ENCODE measurements at regions not wholly inside any gene's neighbourhood (a gene's known extent, or its start where the extent isn't known, plus 50 kb on each side); places are given as distances from the start of the nearest gene placed in this dataset.
A peak's percentile ranks its signal among the peaks of the same experiment; 100 is the strongest.

DNA sequence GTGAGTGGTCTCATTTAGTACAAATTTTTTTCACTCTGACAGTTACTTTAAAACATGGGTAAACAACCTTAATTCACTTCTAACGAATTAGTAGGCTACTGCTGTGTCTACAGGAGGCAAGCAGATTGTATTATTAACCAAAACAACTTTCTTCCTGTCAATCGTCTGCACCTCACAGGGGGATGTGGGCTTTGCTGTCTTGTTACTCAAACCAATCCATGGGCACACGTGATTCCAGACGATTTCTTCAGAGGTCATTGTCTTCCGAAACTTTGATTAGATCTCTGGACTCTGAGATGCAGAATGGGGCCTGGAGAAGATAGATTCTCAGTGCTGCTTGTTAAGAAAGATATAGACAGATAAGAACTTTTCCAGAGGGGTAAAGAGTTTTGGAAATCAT is 327.8 kb downstream of the DHX15 start:
- intact Hi-C loops (cut with DNase I), result no loop called here

DNA sequence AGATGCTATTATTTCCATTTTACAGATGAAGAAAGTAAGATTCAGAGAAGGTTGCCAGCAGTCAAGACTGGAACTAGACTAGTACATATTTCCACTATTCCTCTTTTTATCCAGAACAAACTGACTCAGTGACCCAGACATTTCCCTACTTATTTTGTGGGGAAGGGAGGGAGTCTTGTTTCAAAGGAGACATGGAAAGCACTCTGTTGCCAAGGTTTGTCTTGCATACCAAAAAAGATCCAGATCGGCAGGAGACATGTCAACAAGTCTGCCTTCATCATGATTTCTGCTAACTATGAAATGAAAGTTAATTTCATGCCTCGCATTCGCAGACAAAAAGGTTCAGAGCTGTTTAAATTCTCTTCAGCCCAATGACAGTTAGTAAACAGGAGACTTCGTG is 328.3 kb downstream of the DHX15 start:
- intact Hi-C loops (cut with DNase I), result no loop called here
- DNase-seq, result no peak

More for the DNA sequence above, 327.8 kb downstream of the DHX15 start:
- DNase-seq, result no peak

DNA sequence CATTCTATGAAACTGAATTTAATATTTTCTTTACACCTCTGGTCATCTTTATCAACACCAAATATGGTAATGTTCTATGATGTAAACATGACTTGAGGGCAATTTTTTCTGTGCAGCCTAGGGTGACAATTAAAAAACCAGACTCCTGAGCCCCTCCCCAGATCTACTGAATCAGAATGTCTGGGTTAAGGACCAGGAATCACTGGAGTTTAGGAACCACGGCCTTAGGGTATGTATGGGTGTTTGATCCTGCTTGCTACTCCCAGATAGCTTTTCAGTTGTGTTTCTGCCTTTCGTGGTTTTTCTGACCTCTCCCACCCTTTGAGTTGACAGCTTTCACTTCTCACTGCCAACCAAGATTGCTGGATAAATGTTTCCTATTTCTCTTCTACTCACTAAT is 332.2 kb downstream of the DHX15 start:
- no peak for DNase-seq
- intact Hi-C loops (cut with DNase I), result no loop called here

DNA sequence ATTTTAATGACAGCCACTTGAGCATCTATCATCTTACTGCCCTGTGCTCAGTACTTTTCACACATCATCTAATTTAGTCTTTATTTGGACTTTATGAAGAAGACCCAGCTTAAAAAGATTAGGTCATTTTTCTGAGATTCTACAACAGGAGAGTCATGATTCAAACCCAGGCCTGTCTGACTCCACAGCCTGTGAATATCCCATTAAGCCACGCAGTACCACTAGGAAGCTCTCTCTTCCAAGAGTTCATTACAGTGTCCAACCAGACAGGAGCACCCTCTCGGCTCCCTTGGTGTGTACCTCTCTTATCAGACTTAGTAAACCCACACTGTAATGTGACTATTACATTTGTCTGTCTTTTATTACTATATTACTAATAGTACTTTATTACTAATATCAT is 332.8 kb downstream of the DHX15 start:
- no peak for DNase-seq
- intact Hi-C loops (cut with DNase I), result no loop called here

DNA sequence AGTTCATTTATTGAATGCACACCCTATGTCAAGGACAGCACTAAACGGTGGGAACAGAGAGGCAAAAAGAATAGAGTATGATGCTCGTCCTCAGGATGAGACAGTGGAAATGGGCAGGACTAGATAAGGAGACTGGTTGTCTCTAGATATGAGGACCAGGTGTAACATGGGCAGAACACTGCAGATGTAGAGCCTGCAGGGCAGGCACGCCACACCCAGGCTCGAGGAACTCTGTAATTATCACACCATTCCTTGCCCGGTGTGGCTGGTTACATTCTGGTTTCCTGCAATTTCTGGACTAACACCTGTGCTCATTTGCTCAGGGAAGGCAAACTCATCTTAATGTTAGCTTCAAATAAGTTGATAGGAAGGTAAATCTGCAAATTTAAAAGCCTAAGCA is 334.4 kb downstream of the DHX15 start:
- no peak for DNase-seq
- intact Hi-C loops (cut with DNase I), result no loop called here

GRCh38 chr4:24248674-24249630 is 335.4 kb downstream of the DHX15 start:
- intact Hi-C loops (cut with DNase I), result no loop called here
- DNase-seq, result no peak

- intact Hi-C loops (cut with DNase I), result no loop called here
- DNase-seq, result peak in 2 of 42 donors; percentile 14 to 24
Observed at GRCh38 chr4:24245491-24245820, 338.9 kb downstream of the DHX15 start.

- DNase-seq, result peak in 1 of 42 donors; percentile 9
Observed at GRCh38 chr4:24244663-24245490, 339.5 kb downstream of the DHX15 start.

DNA sequence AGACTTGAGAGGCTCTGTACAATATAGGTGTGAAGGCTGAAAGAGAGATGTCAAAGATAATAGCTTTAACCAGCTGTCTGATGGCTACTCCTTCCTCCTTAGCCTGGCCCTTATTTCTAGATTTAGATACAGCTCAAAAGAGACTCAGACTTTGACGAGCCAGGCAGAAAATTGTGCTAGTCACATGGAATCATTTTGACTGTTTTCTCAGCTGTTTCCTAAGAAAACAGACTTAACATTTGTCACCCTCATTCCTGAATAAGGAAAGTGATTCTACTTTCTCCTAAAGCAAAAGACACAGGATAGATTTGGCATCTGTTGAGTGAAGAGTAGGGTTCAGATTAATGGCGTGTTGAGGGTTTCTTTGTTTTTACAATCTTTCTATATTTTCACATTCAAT is 340.7 kb downstream of the DHX15 start:
- intact Hi-C loops (cut with DNase I), result no loop called here
- DNase-seq, result no peak

More at GRCh38 chr4:24244663-24245490, 339.5 kb downstream of the DHX15 start:
- intact Hi-C loops (cut with DNase I), result no loop called here

DNA sequence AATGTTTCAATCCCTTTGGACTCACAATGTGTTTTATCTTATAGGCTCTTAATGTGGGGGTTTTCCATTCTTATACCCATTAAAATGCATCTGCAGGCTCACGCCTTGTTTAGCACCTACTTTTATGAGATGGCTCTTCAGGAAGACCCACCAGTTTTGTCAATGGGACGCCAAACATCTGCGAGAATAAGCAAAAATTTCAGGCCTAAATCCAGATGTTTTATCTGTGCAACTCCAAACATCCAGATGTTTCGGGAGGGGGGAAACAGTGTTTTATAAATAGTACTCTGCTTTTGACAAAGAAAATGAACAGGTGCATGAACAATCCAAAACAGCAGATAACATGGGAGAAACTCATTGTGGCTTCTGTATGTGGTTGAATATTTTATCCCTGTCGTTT is 342.8 kb downstream of the DHX15 start:
- intact Hi-C loops (cut with DNase I), result no loop called here
- no peak for DNase-seq

GRCh38 chr4:24240655-24241054 is 343.7 kb downstream of the DHX15 start:
- no peak for DNase-seq
- intact Hi-C loops (cut with DNase I), result no loop called here

DNA sequence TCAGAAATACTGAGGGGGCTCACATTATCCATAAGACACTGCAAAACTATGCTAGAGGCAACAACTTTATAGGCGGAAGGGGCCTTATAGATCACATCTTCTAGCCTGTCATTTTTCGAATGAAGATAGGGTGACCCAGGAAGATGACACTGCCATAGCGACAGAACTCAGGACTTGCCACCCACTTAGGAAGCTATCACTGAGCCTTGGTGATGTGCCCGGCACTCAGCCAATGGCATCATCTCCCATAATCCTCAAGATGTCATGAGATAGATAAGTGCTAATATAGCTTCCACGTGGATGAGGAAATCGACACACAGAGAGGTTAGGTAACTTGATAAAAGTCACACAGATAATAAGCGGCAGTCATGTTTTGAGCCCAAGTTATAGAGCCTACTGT is 346.6 kb downstream of the DHX15 start:
- DNase-seq, result no peak
- intact Hi-C loops (cut with DNase I), result no loop called here

- DNase-seq, result no peak
- intact Hi-C loops (cut with DNase I), result no loop called here
Observed at GRCh38 chr4:24236532-24236931, 346.7 kb upstream of the PPARGC1A start.

GRCh38 chr4:24236120-24236519 is 346.3 kb upstream of the PPARGC1A start:
- no peak for DNase-seq
- intact Hi-C loops (cut with DNase I), result no loop called here

- DNase-seq, result no peak
- intact Hi-C loops (cut with DNase I), result no loop called here
Observed at GRCh38 chr4:24235618-24236017, 345.8 kb upstream of the PPARGC1A start.

- intact Hi-C loops (cut with DNase I), result no loop called here
- no peak for DNase-seq
Observed at GRCh38 chr4:24234288-24234848, 344.5 kb upstream of the PPARGC1A start.

- no peak for DNase-seq
- intact Hi-C loops (cut with DNase I), result no loop called here
Observed at GRCh38 chr4:24230955-24231354, 341.1 kb upstream of the PPARGC1A start.

- intact Hi-C loops (cut with DNase I), result no loop called here
- no peak for DNase-seq
Observed at GRCh38 chr4:24229978-24230377, 340.1 kb upstream of the PPARGC1A start.

GRCh38 chr4:24228692-24229091 is 338.8 kb upstream of the PPARGC1A start:
- no peak for DNase-seq
- intact Hi-C loops (cut with DNase I), result no loop called here

GRCh38 chr4:24226667-24227066 is 336.8 kb upstream of the PPARGC1A start:
- intact Hi-C loops (cut with DNase I), result no loop called here
- DNase-seq, result no peak
